ENCODE measurements at regions not wholly inside any gene's neighbourhood (a gene's known extent, or its start where the extent isn't known, plus 50 kb on each side); places are given as distances from the start of the nearest gene placed in this dataset.

- no peak overlapping the region for H3K4me3 ChIP-seq (ENCODE audit: low read depth, low read length)
- DNase-seq (ENCODE audit: low read depth), result peak; percentile 55
- TF ChIP-seq POLR2A (IDR thresholded peaks at IDR 0.05; ENCODE audit: extremely low read depth, insufficient read length) (no peak), MYC (IDR thresholded peaks at IDR 0.05; ENCODE audit: low read depth, low read length) (no peak), MAX (IDR thresholded peaks at IDR 0.05; ENCODE audit: low read depth, low read length) (no peak), CTCF (IDR thresholded peaks at IDR 0.05; ENCODE audit: low read depth, low read length) (no peak)
These were observed 376.4 kb downstream of the ZEB2 start for GRCh38 chr2:144143294-144144151.

GRCh38 chr2:144140891-144141290 lies 379.0 kb downstream of the ZEB2 start:
- H3K4me3 ChIP-seq (ENCODE audit: low read depth, low read length), result no peak overlapping the region
- DNase-seq (ENCODE audit: low read depth), result no peak
- no peak for TF ChIP-seq CTCF (IDR thresholded peaks at IDR 0.05; ENCODE audit: low read depth, low read length)
- no peak for TF ChIP-seq MAX (IDR thresholded peaks at IDR 0.05; ENCODE audit: low read depth, low read length)
- TF ChIP-seq POLR2A (IDR thresholded peaks at IDR 0.05; ENCODE audit: extremely low read depth, insufficient read length), result no peak
- TF ChIP-seq MYC (IDR thresholded peaks at IDR 0.05; ENCODE audit: low read depth, low read length), result no peak

GRCh38 chr2:144137705-144138428 lies 382.1 kb downstream of the ZEB2 start:
- TF ChIP-seq MAX (IDR thresholded peaks at IDR 0.05; ENCODE audit: low read depth, low read length) (no peak), CTCF (IDR thresholded peaks at IDR 0.05; ENCODE audit: low read depth, low read length) (no peak), POLR2A (IDR thresholded peaks at IDR 0.05; ENCODE audit: extremely low read depth, insufficient read length) (no peak), MYC (IDR thresholded peaks at IDR 0.05; ENCODE audit: low read depth, low read length) (no peak)
- H3K4me3 ChIP-seq (ENCODE audit: low read depth, low read length), result no peak overlapping the region
- DNase-seq (ENCODE audit: low read depth), result no peak

- TF ChIP-seq MAX (IDR thresholded peaks at IDR 0.05; ENCODE audit: low read depth, low read length) (no peak), POLR2A (IDR thresholded peaks at IDR 0.05; ENCODE audit: extremely low read depth, insufficient read length) (no peak), MYC (IDR thresholded peaks at IDR 0.05; ENCODE audit: low read depth, low read length) (no peak), CTCF (IDR thresholded peaks at IDR 0.05; ENCODE audit: low read depth, low read length) (no peak)
- no peak overlapping the region for H3K4me3 ChIP-seq (ENCODE audit: low read depth, low read length)
- no peak for DNase-seq (ENCODE audit: low read depth)
These were observed 382.6 kb downstream of the ZEB2 start for GRCh38 chr2:144137272-144137671.

GRCh38 chr2:144136297-144137010 lies 383.5 kb downstream of the ZEB2 start:
- TF ChIP-seq MAX (IDR thresholded peaks at IDR 0.05; ENCODE audit: low read depth, low read length), result no peak
- TF ChIP-seq POLR2A (IDR thresholded peaks at IDR 0.05; ENCODE audit: extremely low read depth, insufficient read length), result no peak
- TF ChIP-seq MYC (IDR thresholded peaks at IDR 0.05; ENCODE audit: low read depth, low read length), result no peak
- no peak overlapping the region for H3K4me3 ChIP-seq (ENCODE audit: low read depth, low read length)
- no peak for DNase-seq (ENCODE audit: low read depth)
